H1 (cell line): ENCODE measurements at regions not wholly inside any gene's neighbourhood (a gene's known extent, or its start where the extent isn't known, plus 50 kb on each side); places are given as distances from the start of the nearest gene placed in this dataset.

Source experiments
- CTCF ChIA-PET: fragments of 300-600 bp; sonication (Branson Sonifier 250); formaldehyde crosslinking; loops from one replicate; lab custom pipeline; 2021; ENCODE audit not compliant: partially characterized antibody; lab: Charles Lee
- POLR2A ChIA-PET: fragments of 300-600 bp; sonication (Branson Sonifier 250); formaldehyde crosslinking; loops from one replicate; lab custom pipeline; 2021; ENCODE audit warnings: inconsistent platforms; ENCODE audit not compliant: partially characterized antibody; lab: Charles Lee
- DNase-seq, 2 experiments: peaks; one replicate each; pipeline versions ENCODE4 v3.0.0 to v3.0.0-alpha.2; 2010 to 2022; ENCODE audit warnings: low spot score in 2 of 2, low read depth in 1 of 2, mixed read lengths in 1 of 2
- FAIRE-seq: peaks from 2 replicates; lab custom pipeline; 2011; peaks lifted over from hg19 to GRCh38; lab: Jason Lieb, UNC
- H2AFZ ChIP-seq: 2 replicates; pipeline ENCODE4 v1.8.1; 2012; ENCODE audit warnings: low read length, inconsistent platforms
- H2AK5ac ChIP-seq: 2 replicates; pipeline ENCODE4 v1.6.1; 2013; ENCODE audit warnings: low read depth, low read length
- H2BK120ac ChIP-seq: replicated peaks from 2 replicates; pipeline ENCODE3; 2013; ENCODE audit warnings: low read depth, low read length, inconsistent platforms
- H2BK12ac ChIP-seq: 2 replicates; pipeline ENCODE4 v1.6.1; 2013; ENCODE audit warnings: low read depth, low read length
- H2BK15ac ChIP-seq: 2 replicates; pipeline ENCODE4 v1.6.1; 2013; ENCODE audit warnings: low read length
- H2BK20ac ChIP-seq: 2 replicates; pipeline ENCODE4 v1.6.1; 2013; ENCODE audit warnings: low read length
- H2BK5ac ChIP-seq: 2 replicates; pipeline ENCODE4 v1.6.1; 2013; ENCODE audit warnings: low read depth, low read length
- H3K14ac ChIP-seq: 2 replicates; pipeline ENCODE4 v1.6.1; 2013; ENCODE audit warnings: inconsistent platforms; ENCODE audit not compliant: insufficient read length
- H3K18ac ChIP-seq: 2 replicates; pipeline ENCODE4 v1.6.1; 2013; ENCODE audit warnings: low read length; ENCODE audit errors: extremely low read depth
- H3K23ac ChIP-seq: 2 replicates; pipeline ENCODE4 v1.6.1; 2013; ENCODE audit warnings: inconsistent platforms; ENCODE audit not compliant: insufficient read length
- H3K23me2 ChIP-seq: 2 replicates; pipeline ENCODE4 v1.6.1; 2013; ENCODE audit warnings: low read depth, low read length
- H3K27ac ChIP-seq: 2 replicates; pipeline ENCODE4 v1.6.1; 2011; ENCODE audit warnings: low read depth, low read length, inconsistent platforms
- H3K27me3 ChIP-seq, 4 experiments: replicated peaks in 1 of 4; 1 replicate in 1 of 4; 2 replicates in 3 of 4; pipeline versions ENCODE4 v1.6.1 to v1.8.1; 2011 to 2013; ENCODE audit warnings: low read length in 3 of 4, mild to moderate bottlenecking in 3 of 4, inconsistent platforms in 2 of 4, mixed read lengths in 2 of 4, moderate library complexity in 1 of 4; ENCODE audit not compliant: control insufficient read depth in 3 of 4, insufficient read depth in 3 of 4; ENCODE audit errors: extremely low read depth in 1 of 4
- H3K36me3 ChIP-seq, 4 experiments: 2 replicates each; pipeline versions ENCODE4 v1.6.1 to v1.8.1; 2011 to 2013; ENCODE audit warnings: mild to moderate bottlenecking in 4 of 4, low read length in 3 of 4, moderate library complexity in 2 of 4, control low read depth in 1 of 4, inconsistent platforms in 1 of 4; ENCODE audit not compliant: insufficient read depth in 4 of 4, control insufficient read depth in 2 of 4
- H3K4ac ChIP-seq: replicated peaks from 2 replicates; pipeline ENCODE3; 2013; ENCODE audit warnings: low read length, low read depth, mixed read lengths, inconsistent platforms; ENCODE audit not compliant: insufficient read length
- H3K4me1 ChIP-seq, 4 experiments: replicated peaks in 1 of 4; 1 replicate in 1 of 4; 2 replicates in 3 of 4; pipeline versions ENCODE4 v1.6.1 to v1.8.1; 2011 to 2013; ENCODE audit warnings: low read length in 3 of 4, inconsistent platforms in 2 of 4, mixed read lengths in 1 of 4; ENCODE audit not compliant: insufficient read depth in 4 of 4, control insufficient read depth in 3 of 4
- H3K4me2 ChIP-seq, 2 experiments: 2 replicates each; pipeline versions ENCODE4 v1.6.1 to v1.8.1; 2011 to 2013; ENCODE audit warnings: low read depth in 2 of 2, low read length in 2 of 2, control low read depth in 1 of 2, inconsistent platforms in 1 of 2, mild to moderate bottlenecking in 1 of 2; ENCODE audit not compliant: insufficient read depth in 1 of 2
- H3K4me3 ChIP-seq, 4 experiments: fragments of 200-600, 300-600 bp in 1 of 4; sonication (generic), shearing (Covaris generic), sonication (Bioruptor Twin) in 1 of 4; 2 replicates each; pipeline versions ENCODE4 v1.5.1 to v1.8.1; 2011 to 2016; ENCODE audit warnings: low read length in 4 of 4, low read depth in 3 of 4, control low read depth in 2 of 4, inconsistent platforms in 2 of 4, mild to moderate bottlenecking in 2 of 4, mixed read lengths in 1 of 4, moderate library complexity in 1 of 4; ENCODE audit not compliant: insufficient read depth in 2 of 4; ENCODE audit errors: extremely low read depth in 1 of 4
- H3K56ac ChIP-seq: replicated peaks from 2 replicates; pipeline ENCODE3; 2013; ENCODE audit warnings: low read depth, mild to moderate bottlenecking, mixed read lengths, low read length, inconsistent platforms; ENCODE audit not compliant: insufficient read length
- H3K79me1 ChIP-seq: 2 replicates; pipeline ENCODE4 v1.6.1; 2013; ENCODE audit warnings: low read depth, low read length, control low read depth
- H3K79me2 ChIP-seq, 2 experiments: 2 replicates each; pipeline versions ENCODE4 v1.6.1 to v1.8.1; 2012 to 2013; ENCODE audit warnings: low read length in 2 of 2, mild to moderate bottlenecking in 2 of 2, inconsistent platforms in 1 of 2; ENCODE audit not compliant: insufficient read depth in 2 of 2, control insufficient read depth in 1 of 2
- H3K9ac ChIP-seq, 4 experiments: replicated peaks in 1 of 4; 1 replicate in 1 of 4; 2 replicates in 3 of 4; pipeline versions ENCODE4 v1.6.1 to v1.8.1; 2011 to 2013; ENCODE audit warnings: low read depth in 3 of 4, low read length in 3 of 4, control low read depth in 2 of 4, mild to moderate bottlenecking in 2 of 4, moderate library complexity in 2 of 4, inconsistent platforms in 1 of 4; ENCODE audit errors: extremely low read depth in 1 of 4
- H3K9me3 ChIP-seq, 2 experiments: 2 replicates each; pipeline versions ENCODE4 v1.6.1 to v1.8.1; 2012 to 2013; ENCODE audit warnings: mild to moderate bottlenecking in 2 of 2, moderate library complexity in 2 of 2, control low read depth in 1 of 2, inconsistent platforms in 1 of 2, low read depth in 1 of 2, low read length in 1 of 2, mixed read lengths in 1 of 2; ENCODE audit not compliant: insufficient read depth in 2 of 2
- H4K20me1 ChIP-seq, 2 experiments: replicated peaks in 1 of 2; 2 replicates each; pipeline versions ENCODE3 to v1.8.1; 2011 to 2013; ENCODE audit warnings: inconsistent platforms in 2 of 2, low read length in 2 of 2, mild to moderate bottlenecking in 1 of 2; ENCODE audit not compliant: insufficient read depth in 2 of 2, control insufficient read depth in 1 of 2
- H4K5ac ChIP-seq: 2 replicates; pipeline ENCODE4 v1.6.1; 2013; ENCODE audit warnings: low read length, low read depth, mixed read lengths, inconsistent platforms; ENCODE audit not compliant: insufficient read length
- H4K8ac ChIP-seq: 2 replicates; pipeline ENCODE4 v1.8.0; 2013; ENCODE audit warnings: mild to moderate bottlenecking, moderate library complexity, low read length, inconsistent platforms; ENCODE audit not compliant: insufficient read depth; ENCODE audit errors: extremely low read depth
- H4K91ac ChIP-seq: replicated peaks from 2 replicates; pipeline ENCODE3; 2013; ENCODE audit warnings: low read length, mixed read lengths, inconsistent platforms; ENCODE audit not compliant: insufficient read length
- EP300 ChIP-seq, 2 experiments: IDR thresholded peaks; 1 replicate in 1 of 2; 2 replicates in 1 of 2; pipeline ENCODE4 v1.6.1; 2011 to 2012; ENCODE audit warnings: low read depth in 2 of 2, low read length in 2 of 2, mild to moderate bottlenecking in 2 of 2, borderline replicate concordance in 1 of 2, inconsistent platforms in 1 of 2, moderate library complexity in 1 of 2
- EZH2 ChIP-seq: fragments of 200-600 bp; sonication (generic); IDR thresholded peaks from 2 replicates; pipeline ENCODE4 v1.7.1; 2012; ENCODE audit warnings: low read depth, mild to moderate bottlenecking, moderate library complexity, low read length, inconsistent platforms; ENCODE audit not compliant: severe bottlenecking
- MAFK ChIP-seq: IDR thresholded peaks from 2 replicates; pipeline ENCODE4 v1.6.1; 2012; ENCODE audit warnings: low read depth, mild to moderate bottlenecking, improper control_type of control experiment, low read length
- POLR2A ChIP-seq, 2 experiments: IDR thresholded peaks; 1 replicate in 1 of 2; 2 replicates in 1 of 2; pipeline ENCODE4 v1.6.1; 2011; ENCODE audit warnings: low read depth in 2 of 2, low read length in 2 of 2, mild to moderate bottlenecking in 2 of 2; ENCODE audit errors: control extremely low read depth in 1 of 2
- POLR2AphosphoS5 ChIP-seq: IDR thresholded peaks from 2 replicates; pipeline ENCODE4 v1.6.1; 2011; ENCODE audit warnings: low read depth, low read length
- RNF2 ChIP-seq: fragments of 200-900, 300-1000 bp; sonication (generic); IDR thresholded peaks from 2 replicates; pipeline ENCODE4 v1.7.1; 2016; ENCODE audit warnings: borderline replicate concordance, low read depth, mild to moderate bottlenecking, antibody characterized with exemption, low read length; ENCODE audit not compliant: poor library complexity, severe bottlenecking; ENCODE audit errors: missing control alignments
- SP1 ChIP-seq: IDR thresholded peaks from 2 replicates; pipeline ENCODE4 v1.6.1; 2011; ENCODE audit warnings: low read depth, low read length
- SP4 ChIP-seq: IDR thresholded peaks from 2 replicates; pipeline ENCODE4 v1.6.1; 2012; ENCODE audit warnings: low read length, inconsistent platforms
- SRF ChIP-seq: IDR thresholded peaks from 2 replicates; pipeline ENCODE4 v1.6.1; 2011; ENCODE audit warnings: mild to moderate bottlenecking, low read depth, low read length, moderate library complexity
- TBP ChIP-seq: IDR thresholded peaks from 2 replicates; pipeline ENCODE4 v1.6.1; 2011; ENCODE audit warnings: low read depth, low read length, improper control_type of control experiment
- YY1 ChIP-seq: IDR thresholded peaks from 2 replicates; pipeline ENCODE4 v1.6.1; 2011; ENCODE audit warnings: low read depth, mild to moderate bottlenecking, low read length
- WGBS, 2 experiments: shearing (Covaris generic) in 1 of 2; methylation state at CpG; one replicate each; pipeline versions ENCODE4 v1.1.6 to v1.1.7; 2013 to 2015; ENCODE audit warnings: low lambda C conversion rate in 2 of 2, mixed read lengths in 2 of 2, inconsistent platforms in 1 of 2, low coverage in 1 of 2, missing lambda C conversion rate in 1 of 2; ENCODE audit not compliant: insufficient replicate concordance in 2 of 2, insufficient coverage in 1 of 2, insufficient read length in 1 of 2; ENCODE audit errors: extremely low coverage in 1 of 2, missing lambda C conversion rate in 1 of 2; 5-methylcytosine and 5-hydroxymethylcytosine counted together
- TF ChIP-seq, protein P1 (sequence below): IDR thresholded peaks from 2 replicates; pipeline ENCODE4 v1.6.1; 2011; ENCODE audit warnings: low read length, improper control_type of control experiment
- TF ChIP-seq, protein P2 (sequence below): IDR thresholded peaks from 2 replicates; pipeline ENCODE4 v1.6.1; 2012; ENCODE audit warnings: inconsistent platforms

DNA sequence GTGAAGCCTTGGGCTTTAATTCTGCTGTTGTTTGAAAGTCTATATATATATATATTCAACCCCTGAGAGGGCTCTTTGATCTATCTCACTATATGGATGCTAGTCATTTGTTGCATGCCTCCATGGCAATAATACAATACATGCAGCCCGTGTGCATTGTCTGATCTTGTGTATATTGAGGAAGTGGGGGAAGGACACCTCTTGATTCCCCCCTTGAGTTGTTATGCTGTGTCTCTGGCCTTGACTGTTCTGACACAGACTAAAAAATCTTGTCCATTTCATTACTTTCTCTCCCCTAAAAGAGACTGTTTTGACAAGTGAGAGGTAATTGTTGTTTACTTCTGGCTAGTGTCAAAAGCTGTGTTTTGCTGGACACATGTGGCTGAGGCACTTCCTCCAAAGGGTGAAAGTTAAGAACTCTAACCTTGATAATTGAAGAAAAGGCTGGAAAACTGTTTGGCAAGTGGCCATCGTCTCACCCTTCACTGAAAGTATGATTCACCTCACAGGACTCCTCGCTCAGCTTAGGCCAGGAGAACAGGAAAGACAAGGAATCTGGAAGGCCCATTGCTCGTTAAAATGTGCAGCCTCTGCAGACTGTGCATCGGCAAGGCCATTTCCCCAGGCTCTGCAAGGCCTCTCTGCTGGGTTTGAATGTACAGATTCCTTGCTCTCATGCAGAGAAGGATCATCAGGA lies 304.0 kb downstream of the PRELID2 start:
- H2BK12ac ChIP-seq = no peak overlapping the region
- H3K14ac ChIP-seq = no peak overlapping the region
- FAIRE-seq (no peak), DNase-seq (no peak)
- H3K4me2 ChIP-seq = no peak overlapping the region
- H2AFZ ChIP-seq = no peak overlapping the region
- H4K91ac ChIP-seq = no peak overlapping the region
- H3K18ac ChIP-seq = no peak overlapping the region
- no peaks in the 10 kb centered on the region; the same call in 1 of the 2 replicates for H3K23me2 ChIP-seq
- 88% methylated on average over 5 of the region's 5 CpGs; no CpG with 5 or more reads in 1 of the 2 experiments for WGBS, 2 experiments
- no peak overlapping the region for H2BK5ac ChIP-seq
- no peak overlapping the region; the same call in 1 of the 2 replicates for H3K27ac ChIP-seq
- ChIA-PET CTCF (no interaction called here), POLR2A (interaction anchor here (1.3 kb wide), 1 partner anchor 10 kb away, joined by 3 read pairs; no protein-coding TSS in a partner anchor)
- no peaks in the 10 kb centered on the region for H3K79me1 ChIP-seq
- no peak overlapping the region for H3K23ac ChIP-seq
- no peaks in the 10 kb centered on the region for H3K4me1 ChIP-seq
- H3K79me2 ChIP-seq = no peaks in the 10 kb centered on the region
- TF ChIP-seq SP1 (no peak), SRF (no peak), POLR2A (IDR thresholded peaks at IDR 0.05; ENCODE audit: control extremely low read depth in 1 of 2, low read depth in 2 of 2, low read length in 2 of 2) (no peak), YY1 (no peak), TBP (no peak), EZH2 (no peak), EP300 (IDR thresholded peaks at IDR 0.05; ENCODE audit: borderline replicate concordance in 1 of 2, low read depth in 2 of 2, low read length in 2 of 2) (no peak), POLR2AphosphoS5 (no peak), RNF2 (no peak), MAFK (no peak), SP4 (no peak)
- TF ChIP-seq, protein P1, sequence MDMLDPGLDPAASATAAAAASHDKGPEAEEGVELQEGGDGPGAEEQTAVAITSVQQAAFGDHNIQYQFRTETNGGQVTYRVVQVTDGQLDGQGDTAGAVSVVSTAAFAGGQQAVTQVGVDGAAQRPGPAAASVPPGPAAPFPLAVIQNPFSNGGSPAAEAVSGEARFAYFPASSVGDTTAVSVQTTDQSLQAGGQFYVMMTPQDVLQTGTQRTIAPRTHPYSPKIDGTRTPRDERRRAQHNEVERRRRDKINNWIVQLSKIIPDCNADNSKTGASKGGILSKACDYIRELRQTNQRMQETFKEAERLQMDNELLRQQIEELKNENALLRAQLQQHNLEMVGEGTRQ = no peak
- TF ChIP-seq, protein P2, sequence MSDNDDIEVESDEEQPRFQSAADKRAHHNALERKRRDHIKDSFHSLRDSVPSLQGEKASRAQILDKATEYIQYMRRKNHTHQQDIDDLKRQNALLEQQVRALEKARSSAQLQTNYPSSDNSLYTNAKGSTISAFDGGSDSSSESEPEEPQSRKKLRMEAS = no peak
- no peak overlapping the region for H3K9ac ChIP-seq
- no peaks in the 10 kb centered on the region for H3K9me3 ChIP-seq
- no peak overlapping the region for H3K56ac ChIP-seq
- H2BK20ac ChIP-seq = no peak overlapping the region
- H2BK15ac ChIP-seq = no peak overlapping the region
- no peak overlapping the region for H2BK120ac ChIP-seq
- no peak overlapping the region for H2AK5ac ChIP-seq
- H3K27me3 ChIP-seq = no peaks in the 10 kb centered on the region
- H3K4ac ChIP-seq = no peak overlapping the region
- H4K8ac ChIP-seq = no peak overlapping the region
- H4K20me1 ChIP-seq = no peaks in the 10 kb centered on the region
- no peak overlapping the region for H4K5ac ChIP-seq
- H3K36me3 ChIP-seq = no peaks in the 10 kb centered on the region
- H3K4me3 ChIP-seq = no peak overlapping the region
